Panc1 (cell line): ENCODE measurements at regions not wholly inside any gene's neighbourhood (a gene's known extent, or its start where the extent isn't known, plus 50 kb on each side); places are given as distances from the start of the nearest gene placed in this dataset.

Experiments used
- CTCF ChIP-seq: fragments of 450-650 bp; IDR thresholded peaks from 2 replicates; pipeline ENCODE4 v1.5.1; 2017; ENCODE audit warnings: mild to moderate bottlenecking
- TF ChIP-seq, protein P1 (sequence below), 2 experiments: IDR thresholded peaks; 2 replicates each; pipeline ENCODE4 v1.6.1; 2011 to 2012; ENCODE audit warnings: low read depth in 2 of 2, control low read depth in 1 of 2, low read length in 1 of 2, mild to moderate bottlenecking in 1 of 2, moderate library complexity in 1 of 2; ENCODE audit not compliant: insufficient read depth in 1 of 2

GRCh38 chr7:41069635-41070034 is 633.3 kb downstream of the INHBA start:
- TF ChIP-seq, protein P1, sequence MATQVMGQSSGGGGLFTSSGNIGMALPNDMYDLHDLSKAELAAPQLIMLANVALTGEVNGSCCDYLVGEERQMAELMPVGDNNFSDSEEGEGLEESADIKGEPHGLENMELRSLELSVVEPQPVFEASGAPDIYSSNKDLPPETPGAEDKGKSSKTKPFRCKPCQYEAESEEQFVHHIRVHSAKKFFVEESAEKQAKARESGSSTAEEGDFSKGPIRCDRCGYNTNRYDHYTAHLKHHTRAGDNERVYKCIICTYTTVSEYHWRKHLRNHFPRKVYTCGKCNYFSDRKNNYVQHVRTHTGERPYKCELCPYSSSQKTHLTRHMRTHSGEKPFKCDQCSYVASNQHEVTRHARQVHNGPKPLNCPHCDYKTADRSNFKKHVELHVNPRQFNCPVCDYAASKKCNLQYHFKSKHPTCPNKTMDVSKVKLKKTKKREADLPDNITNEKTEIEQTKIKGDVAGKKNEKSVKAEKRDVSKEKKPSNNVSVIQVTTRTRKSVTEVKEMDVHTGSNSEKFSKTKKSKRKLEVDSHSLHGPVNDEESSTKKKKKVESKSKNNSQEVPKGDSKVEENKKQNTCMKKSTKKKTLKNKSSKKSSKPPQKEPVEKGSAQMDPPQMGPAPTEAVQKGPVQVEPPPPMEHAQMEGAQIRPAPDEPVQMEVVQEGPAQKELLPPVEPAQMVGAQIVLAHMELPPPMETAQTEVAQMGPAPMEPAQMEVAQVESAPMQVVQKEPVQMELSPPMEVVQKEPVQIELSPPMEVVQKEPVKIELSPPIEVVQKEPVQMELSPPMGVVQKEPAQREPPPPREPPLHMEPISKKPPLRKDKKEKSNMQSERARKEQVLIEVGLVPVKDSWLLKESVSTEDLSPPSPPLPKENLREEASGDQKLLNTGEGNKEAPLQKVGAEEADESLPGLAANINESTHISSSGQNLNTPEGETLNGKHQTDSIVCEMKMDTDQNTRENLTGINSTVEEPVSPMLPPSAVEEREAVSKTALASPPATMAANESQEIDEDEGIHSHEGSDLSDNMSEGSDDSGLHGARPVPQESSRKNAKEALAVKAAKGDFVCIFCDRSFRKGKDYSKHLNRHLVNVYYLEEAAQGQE (IDR thresholded peaks at IDR 0.05; ENCODE audit: insufficient read depth in 1 of 2, low read depth in 2 of 2, low read length in 1 of 2): no peak
- TF ChIP-seq CTCF: no peak
